ENCODE measurements at regions not wholly inside any gene's neighbourhood (a gene's known extent, or its start where the extent isn't known, plus 50 kb on each side); places are given as distances from the start of the nearest gene placed in this dataset.

GRCh38 chr18:51575171-51575570 lies 377.7 kb upstream of the MEX3C start:
- TF ChIP-seq POLR2A (IDR thresholded peaks at IDR 0.05) = no peak
- TF ChIP-seq, protein P1, sequence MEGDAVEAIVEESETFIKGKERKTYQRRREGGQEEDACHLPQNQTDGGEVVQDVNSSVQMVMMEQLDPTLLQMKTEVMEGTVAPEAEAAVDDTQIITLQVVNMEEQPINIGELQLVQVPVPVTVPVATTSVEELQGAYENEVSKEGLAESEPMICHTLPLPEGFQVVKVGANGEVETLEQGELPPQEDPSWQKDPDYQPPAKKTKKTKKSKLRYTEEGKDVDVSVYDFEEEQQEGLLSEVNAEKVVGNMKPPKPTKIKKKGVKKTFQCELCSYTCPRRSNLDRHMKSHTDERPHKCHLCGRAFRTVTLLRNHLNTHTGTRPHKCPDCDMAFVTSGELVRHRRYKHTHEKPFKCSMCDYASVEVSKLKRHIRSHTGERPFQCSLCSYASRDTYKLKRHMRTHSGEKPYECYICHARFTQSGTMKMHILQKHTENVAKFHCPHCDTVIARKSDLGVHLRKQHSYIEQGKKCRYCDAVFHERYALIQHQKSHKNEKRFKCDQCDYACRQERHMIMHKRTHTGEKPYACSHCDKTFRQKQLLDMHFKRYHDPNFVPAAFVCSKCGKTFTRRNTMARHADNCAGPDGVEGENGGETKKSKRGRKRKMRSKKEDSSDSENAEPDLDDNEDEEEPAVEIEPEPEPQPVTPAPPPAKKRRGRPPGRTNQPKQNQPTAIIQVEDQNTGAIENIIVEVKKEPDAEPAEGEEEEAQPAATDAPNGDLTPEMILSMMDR (IDR thresholded peaks at IDR 0.05) = no peak

Data from heart left ventricle (tissue), 13 donors.